ENCODE measurements at regions not wholly inside any gene's neighbourhood (a gene's known extent, or its start where the extent isn't known, plus 50 kb on each side); places are given as distances from the start of the nearest gene placed in this dataset.

GRCh38 chr1:217036757-217037156 is 313.5 kb upstream of the ESRRG start:
- Histone ChIP-seq H3K79me2 (ENCODE audit: control insufficient read depth, insufficient read depth, low read length) (no peaks in the 10 kb centered on the region), H3K4me2 (ENCODE audit: extremely low read depth, insufficient read depth, low read length) (no peak overlapping the region), H3K9ac (ENCODE audit: insufficient read depth, low read length) (no peak overlapping the region), H3K27me3 (ENCODE audit: control insufficient read depth, insufficient read depth, low read length) (no peaks in the 10 kb centered on the region), H2AFZ (ENCODE audit: low read length) (no peak overlapping the region), H3K9me3 (ENCODE audit: control insufficient read depth, insufficient read depth, low read depth, low read length) (no peaks in the 10 kb centered on the region), H3K36me3 (ENCODE audit: control insufficient read depth, insufficient read depth, low read length) (no peaks in the 10 kb centered on the region), H4K20me1 (ENCODE audit: control insufficient read depth, extremely low read depth, insufficient read depth, low read length) (no peaks in the 10 kb centered on the region), H3K4me3 (replicated peaks in 1 of 4; ENCODE audit: control extremely low read depth in 1 of 4, insufficient read depth in 1 of 4, low read depth in 3 of 4, low read length in 4 of 4) (no peak overlapping the region), H3K4me1 (ENCODE audit: control insufficient read depth, extremely low read depth, insufficient read depth, low read length) (no peaks in the 10 kb centered on the region), H3K27ac (ENCODE audit: insufficient read depth, low read length) (no peak overlapping the region)
- TF ChIP-seq, protein P1, sequence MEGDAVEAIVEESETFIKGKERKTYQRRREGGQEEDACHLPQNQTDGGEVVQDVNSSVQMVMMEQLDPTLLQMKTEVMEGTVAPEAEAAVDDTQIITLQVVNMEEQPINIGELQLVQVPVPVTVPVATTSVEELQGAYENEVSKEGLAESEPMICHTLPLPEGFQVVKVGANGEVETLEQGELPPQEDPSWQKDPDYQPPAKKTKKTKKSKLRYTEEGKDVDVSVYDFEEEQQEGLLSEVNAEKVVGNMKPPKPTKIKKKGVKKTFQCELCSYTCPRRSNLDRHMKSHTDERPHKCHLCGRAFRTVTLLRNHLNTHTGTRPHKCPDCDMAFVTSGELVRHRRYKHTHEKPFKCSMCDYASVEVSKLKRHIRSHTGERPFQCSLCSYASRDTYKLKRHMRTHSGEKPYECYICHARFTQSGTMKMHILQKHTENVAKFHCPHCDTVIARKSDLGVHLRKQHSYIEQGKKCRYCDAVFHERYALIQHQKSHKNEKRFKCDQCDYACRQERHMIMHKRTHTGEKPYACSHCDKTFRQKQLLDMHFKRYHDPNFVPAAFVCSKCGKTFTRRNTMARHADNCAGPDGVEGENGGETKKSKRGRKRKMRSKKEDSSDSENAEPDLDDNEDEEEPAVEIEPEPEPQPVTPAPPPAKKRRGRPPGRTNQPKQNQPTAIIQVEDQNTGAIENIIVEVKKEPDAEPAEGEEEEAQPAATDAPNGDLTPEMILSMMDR (conservative IDR thresholded peaks at IDR 0.05 in 1 of 2, IDR thresholded peaks at IDR 0.05 in 1 of 2; ENCODE audit: low read depth in 1 of 2, low read length in 2 of 2): no peak
- no peak for TF ChIP-seq EZH2 (IDR thresholded peaks at IDR 0.05; ENCODE audit: low read length, missing control alignments)
- no peak for DNase-seq (ENCODE audit: low read depth in 2 of 2)

GRCh38 chr1:217032715-217033367 is 309.6 kb upstream of the ESRRG start:
- H3K9ac ChIP-seq (ENCODE audit: insufficient read depth, low read length): no peak overlapping the region
- no peak overlapping the region for H3K4me3 ChIP-seq (replicated peaks in 1 of 4; ENCODE audit: control extremely low read depth in 1 of 4, insufficient read depth in 1 of 4, low read depth in 3 of 4, low read length in 4 of 4)
- no peaks in the 10 kb centered on the region for H3K4me1 ChIP-seq (ENCODE audit: control insufficient read depth, extremely low read depth, insufficient read depth, low read length)
- no peak overlapping the region for H3K4me2 ChIP-seq (ENCODE audit: extremely low read depth, insufficient read depth, low read length)
- no peaks in the 10 kb centered on the region for H3K27me3 ChIP-seq (ENCODE audit: control insufficient read depth, insufficient read depth, low read length)
- no peak overlapping the region for H2AFZ ChIP-seq (ENCODE audit: low read length)
- H3K27ac ChIP-seq (ENCODE audit: insufficient read depth, low read length): no peak overlapping the region
- no peaks in the 10 kb centered on the region for H4K20me1 ChIP-seq (ENCODE audit: control insufficient read depth, extremely low read depth, insufficient read depth, low read length)
- H3K79me2 ChIP-seq (ENCODE audit: control insufficient read depth, insufficient read depth, low read length): no peaks in the 10 kb centered on the region
- no peaks in the 10 kb centered on the region for H3K9me3 ChIP-seq (ENCODE audit: control insufficient read depth, insufficient read depth, low read depth, low read length)
- no peak for DNase-seq (ENCODE audit: low read depth in 2 of 2)
- TF ChIP-seq EZH2 (IDR thresholded peaks at IDR 0.05; ENCODE audit: low read length, missing control alignments): no peak
- TF ChIP-seq, protein P1 (conservative IDR thresholded peaks at IDR 0.05 in 1 of 2, IDR thresholded peaks at IDR 0.05 in 1 of 2; ENCODE audit: low read depth in 1 of 2, low read length in 2 of 2): no peak
- H3K36me3 ChIP-seq (ENCODE audit: control insufficient read depth, insufficient read depth, low read length): no peaks in the 10 kb centered on the region

DNA sequence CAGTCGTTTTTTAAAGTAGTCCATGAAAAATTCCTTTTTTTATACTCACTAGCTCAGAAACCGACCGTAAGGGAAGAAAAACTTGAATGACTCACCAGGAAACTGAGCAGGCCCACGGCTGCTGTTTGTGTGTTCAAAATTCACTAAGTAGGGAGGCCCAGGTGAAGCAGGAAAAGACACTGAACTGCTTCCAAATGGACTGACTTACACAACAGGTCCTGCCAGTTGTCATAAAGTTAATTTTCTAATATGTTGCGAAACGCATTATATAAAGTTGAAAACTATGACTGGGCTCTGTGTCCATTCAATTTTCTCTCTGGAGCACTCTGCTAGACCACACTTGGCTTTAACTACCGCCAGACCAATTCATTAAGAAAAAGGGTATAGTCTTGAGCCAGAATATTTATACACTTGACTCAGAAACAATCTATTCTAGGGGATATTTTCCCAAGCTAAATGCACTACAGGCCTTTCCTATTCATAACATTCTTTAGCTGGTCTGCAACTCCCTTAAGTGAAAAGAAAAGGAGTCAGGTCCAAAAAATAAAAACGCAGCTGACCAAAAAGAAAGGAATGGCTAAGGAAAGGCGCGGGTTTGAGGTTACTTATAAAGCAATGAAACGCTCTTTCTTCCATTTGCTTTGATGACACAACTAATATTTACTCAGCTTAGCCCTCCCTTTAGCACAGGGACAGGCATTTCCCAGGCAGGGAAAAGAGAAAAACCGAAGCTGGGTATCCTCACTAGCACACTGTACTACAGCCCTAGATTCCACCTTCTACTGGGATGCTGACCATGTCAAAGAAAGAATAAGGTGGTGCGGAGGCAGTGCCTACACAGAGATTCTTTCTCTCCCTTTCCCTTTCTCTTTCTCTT is 306.3 kb upstream of the ESRRG start:
- H3K27me3 ChIP-seq (ENCODE audit: control insufficient read depth, insufficient read depth, low read length): no peaks in the 10 kb centered on the region
- no peak for TF ChIP-seq EZH2 (IDR thresholded peaks at IDR 0.05; ENCODE audit: low read length, missing control alignments)

More for the DNA sequence above, 306.3 kb upstream of the ESRRG start:
- H3K9me3 ChIP-seq (ENCODE audit: control insufficient read depth, insufficient read depth, low read depth, low read length): no peaks in the 10 kb centered on the region
- no peak overlapping the region for H2AFZ ChIP-seq (ENCODE audit: low read length)
- H3K27ac ChIP-seq (ENCODE audit: insufficient read depth, low read length): peak overlapping the region; percentile 44
- no peaks in the 10 kb centered on the region for H3K79me2 ChIP-seq (ENCODE audit: control insufficient read depth, insufficient read depth, low read length)
- peak overlapping the region in 1 of 4 experiments; percentile 1 for H3K4me3 ChIP-seq (replicated peaks in 1 of 4; ENCODE audit: control extremely low read depth in 1 of 4, insufficient read depth in 1 of 4, low read depth in 3 of 4, low read length in 4 of 4)
- H3K9ac ChIP-seq (ENCODE audit: insufficient read depth, low read length): no peak overlapping the region
- no peaks in the 10 kb centered on the region for H3K36me3 ChIP-seq (ENCODE audit: control insufficient read depth, insufficient read depth, low read length)
- no peaks in the 10 kb centered on the region for H4K20me1 ChIP-seq (ENCODE audit: control insufficient read depth, extremely low read depth, insufficient read depth, low read length)
- H3K4me2 ChIP-seq (ENCODE audit: extremely low read depth, insufficient read depth, low read length): peak overlapping the region; percentile 40
- peak; percentile 70 to 89 for DNase-seq (ENCODE audit: low read depth in 2 of 2)
- H3K4me1 ChIP-seq (ENCODE audit: control insufficient read depth, extremely low read depth, insufficient read depth, low read length): no peaks in the 10 kb centered on the region

Measured in fibroblast of lung (primary cell).